ENCODE measurements at regions not wholly inside any gene's neighbourhood (a gene's known extent, or its start where the extent isn't known, plus 50 kb on each side); places are given as distances from the start of the nearest gene placed in this dataset.

GRCh38 chr10:52703451-52703850 is 69.1 kb downstream of the MBL2 start:
- in situ Hi-C loops (cut with HindIII; ENCODE audit: low pct_ligation_motif_present, low pct_unique_long_range_greater_than_20kb, low sequenced_read_pairs): no loop called here
- DNase-seq: no peak

- in situ Hi-C loops (cut with HindIII; ENCODE audit: low pct_ligation_motif_present, low pct_unique_long_range_greater_than_20kb, low sequenced_read_pairs): no loop called here
- DNase-seq: no peak
Measured at GRCh38 chr10:52703898-52704297, 68.7 kb downstream of the MBL2 start.

- in situ Hi-C loops (cut with HindIII; ENCODE audit: low pct_ligation_motif_present, low pct_unique_long_range_greater_than_20kb, low sequenced_read_pairs): no loop called here
- DNase-seq: no peak
Measured at GRCh38 chr10:52706332-52707070, 66.1 kb downstream of the MBL2 start.

Data from ACHN (cell line).